Limb (tissue), 2 donors: ENCODE measurements at regions not wholly inside any gene's neighbourhood (a gene's known extent, or its start where the extent isn't known, plus 50 kb on each side); places are given as distances from the start of the nearest gene placed in this dataset.
A peak's percentile ranks its signal among the peaks of the same experiment; 100 is the strongest.

ENCODE experiments used
- DNase-seq, 2 donors: peaks; one replicate each; pipeline ENCODE4 v3.0.0-alpha.2; 2016; ENCODE audit errors: extremely low spot score in 2 of 2

GRCh38 chr1:147452809-147453208 is 88.5 kb upstream of the BCL9 start:
- DNase-seq, result no peak

- no peak for DNase-seq
These were observed 78.3 kb upstream of the BCL9 start for GRCh38 chr1:147463022-147463421.

GRCh38 chr1:147466543-147466942 is 74.8 kb upstream of the BCL9 start:
- no peak for DNase-seq

GRCh38 chr1:147470079-147470478 is 71.2 kb upstream of the BCL9 start:
- no peak for DNase-seq

GRCh38 chr1:147472489-147472888 is 68.8 kb upstream of the BCL9 start:
- DNase-seq, result no peak

GRCh38 chr1:147472966-147473732 is 68.2 kb upstream of the BCL9 start:
- peak in 1 of 2 donors; percentile 14 for DNase-seq

- DNase-seq, result no peak
These were observed 67.6 kb upstream of the BCL9 start for GRCh38 chr1:147473733-147474049.

GRCh38 chr1:147475488-147475887 is 65.8 kb upstream of the BCL9 start:
- DNase-seq, result no peak

GRCh38 chr1:147478521-147478920 is 62.8 kb upstream of the BCL9 start:
- no peak for DNase-seq

- DNase-seq, result no peak
These were observed 61.3 kb upstream of the BCL9 start for GRCh38 chr1:147479864-147480564.

- DNase-seq, result no peak
These were observed 60.8 kb upstream of the BCL9 start for GRCh38 chr1:147480565-147480935.

- DNase-seq, result no peak
These were observed 54.2 kb upstream of the BCL9 start for GRCh38 chr1:147486876-147487656.

- DNase-seq, result no peak
These were observed 50.2 kb upstream of the BCL9 start for GRCh38 chr1:147491098-147491497.
